ENCODE measurements at regions not wholly inside any gene's neighbourhood (a gene's known extent, or its start where the extent isn't known, plus 50 kb on each side); places are given as distances from the start of the nearest gene placed in this dataset.

- TF ChIP-seq CREB5 (CRISPR knock-in tag; IDR thresholded peaks at IDR 0.05; ENCODE audit: low read depth) = no peak
- no peak for TF ChIP-seq ZNF8 (CRISPR knock-in tag; IDR thresholded peaks at IDR 0.05)
- TF ChIP-seq ZNF565 (CRISPR knock-in tag; conservative IDR thresholded peaks at IDR 0.05; ENCODE audit: low read depth) = no peak
- no peak for TF ChIP-seq CSRNP3 (CRISPR knock-in tag; IDR thresholded peaks at IDR 0.05)
- no peak for TF ChIP-seq TSHZ2 (CRISPR knock-in tag; IDR thresholded peaks at IDR 0.05)
- no peak for TF ChIP-seq PPARA (CRISPR knock-in tag; IDR thresholded peaks at IDR 0.05; ENCODE audit: borderline replicate concordance)
- no peak for TF ChIP-seq CSDC2 (CRISPR knock-in tag; IDR thresholded peaks at IDR 0.05)
- ATAC-seq = no peak
Observed at GRCh38 chr4:26145212-26145611, 175.6 kb upstream of the RBPJ start.

GRCh38 chr4:26148927-26149326 is 171.9 kb upstream of the RBPJ start:
- TF ChIP-seq OSR1 (CRISPR knock-in tag; IDR thresholded peaks at IDR 0.05) (no peak), ZNF565 (CRISPR knock-in tag; conservative IDR thresholded peaks at IDR 0.05; ENCODE audit: low read depth) (no peak)
- ATAC-seq = no peak

GRCh38 chr4:26150948-26151347 is 169.9 kb upstream of the RBPJ start:
- TF ChIP-seq ZNF8 (CRISPR knock-in tag; IDR thresholded peaks at IDR 0.05) = no peak
- no peak for TF ChIP-seq ZFP30 (CRISPR knock-in tag; IDR thresholded peaks at IDR 0.05)
- no peak for TF ChIP-seq BACH2 (CRISPR knock-in tag; IDR thresholded peaks at IDR 0.05; ENCODE audit: borderline replicate concordance)
- TF ChIP-seq SNAI2 (CRISPR knock-in tag; IDR thresholded peaks at IDR 0.05) = no peak
- no peak for TF ChIP-seq POU6F1 (CRISPR knock-in tag; IDR thresholded peaks at IDR 0.05; ENCODE audit: borderline replicate concordance, low read depth)
- TF ChIP-seq PPARA (CRISPR knock-in tag; IDR thresholded peaks at IDR 0.05; ENCODE audit: borderline replicate concordance) = no peak
- TF ChIP-seq ZC3H10 (CRISPR knock-in tag; IDR thresholded peaks at IDR 0.05) = no peak
- TF ChIP-seq OSR1 (CRISPR knock-in tag; IDR thresholded peaks at IDR 0.05) = no peak
- no peak for TF ChIP-seq CSDC2 (CRISPR knock-in tag; IDR thresholded peaks at IDR 0.05)
- no peak for TF ChIP-seq TCF4 (CRISPR knock-in tag; IDR thresholded peaks at IDR 0.05; ENCODE audit: borderline replicate concordance)
- no peak for TF ChIP-seq ZNF70 (CRISPR knock-in tag; IDR thresholded peaks at IDR 0.05)
- no peak for TF ChIP-seq PATZ1 (CRISPR knock-in tag; IDR thresholded peaks at IDR 0.05; ENCODE audit: borderline replicate concordance)
- peak; percentile 35; the same call in 2 of the 3 replicates for ATAC-seq

GRCh38 chr4:26151615-26152014 is 169.2 kb upstream of the RBPJ start:
- ATAC-seq = no peak
- no peak for TF ChIP-seq ZFP30 (CRISPR knock-in tag; IDR thresholded peaks at IDR 0.05)
- no peak for TF ChIP-seq PATZ1 (CRISPR knock-in tag; IDR thresholded peaks at IDR 0.05; ENCODE audit: borderline replicate concordance)
- no peak for TF ChIP-seq CREB5 (CRISPR knock-in tag; IDR thresholded peaks at IDR 0.05; ENCODE audit: low read depth)
- TF ChIP-seq ISL1 (CRISPR knock-in tag; IDR thresholded peaks at IDR 0.05) = no peak
- no peak for TF ChIP-seq ZNF8 (CRISPR knock-in tag; IDR thresholded peaks at IDR 0.05)
- no peak for TF ChIP-seq ESRRG (CRISPR knock-in tag; IDR thresholded peaks at IDR 0.05)
- no peak for TF ChIP-seq CSDC2 (CRISPR knock-in tag; IDR thresholded peaks at IDR 0.05)
- no peak for TF ChIP-seq ZC3H10 (CRISPR knock-in tag; IDR thresholded peaks at IDR 0.05)
- no peak for TF ChIP-seq CSRNP3 (CRISPR knock-in tag; IDR thresholded peaks at IDR 0.05)
- no peak for TF ChIP-seq ARNTL (CRISPR knock-in tag; IDR thresholded peaks at IDR 0.05; ENCODE audit: borderline replicate concordance, low read depth)
- no peak for TF ChIP-seq SNAI2 (CRISPR knock-in tag; IDR thresholded peaks at IDR 0.05)
